ENCODE measurements at regions not wholly inside any gene's neighbourhood (a gene's known extent, or its start where the extent isn't known, plus 50 kb on each side); places are given as distances from the start of the nearest gene placed in this dataset.
A peak's percentile ranks its signal among the peaks of the same experiment; 100 is the strongest.

DNA sequence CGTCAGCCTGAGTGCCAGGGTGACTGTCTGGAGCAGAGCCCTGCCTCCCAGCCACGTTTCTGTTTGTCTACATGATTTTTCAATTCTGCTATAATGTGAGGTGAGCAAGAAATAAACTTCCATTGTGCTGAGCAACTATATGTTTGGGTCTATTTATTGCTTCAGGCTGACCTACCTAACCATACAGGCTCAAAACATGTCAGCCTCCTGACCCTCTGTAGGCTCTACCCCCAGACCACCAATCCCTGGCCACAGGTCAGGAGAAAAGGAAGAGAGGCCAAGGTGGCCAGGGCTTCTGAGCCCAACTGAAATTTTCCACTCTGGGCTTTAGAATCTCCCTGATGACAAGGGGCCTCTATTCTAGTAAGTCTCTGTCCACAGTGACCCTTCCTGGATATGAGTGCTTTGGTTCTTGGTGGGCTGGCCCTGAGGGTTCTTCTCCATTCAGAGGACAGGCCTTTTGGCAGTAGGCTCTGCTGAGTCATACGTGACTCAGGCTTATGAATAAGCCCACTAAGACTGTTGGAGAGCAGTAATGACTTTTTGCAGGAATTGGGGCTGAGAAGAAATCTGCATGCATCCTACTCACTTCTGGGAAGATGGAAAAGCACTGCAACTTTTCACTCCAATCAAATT lies 117.2 kb upstream of the TBCA start (continued):
- TF ChIP-seq ATF3 (IDR thresholded peaks at IDR 0.05) (peak; percentile 89), ATF3 (CRISPR knock-in tag; conservative IDR thresholded peaks at IDR 0.05) (0 out of 2 replicates have a peak, but pooled peaks have one; percentile 52), DPF2 (IDR thresholded peaks at IDR 0.05) (peak; percentile 87), ESRRA (IDR thresholded peaks at IDR 0.05; ENCODE audit: borderline replicate concordance, low read depth) (no peak), BCL6 (CRISPR knock-in tag; IDR thresholded peaks at IDR 0.05) (no peak), TSC22D4 (tag; IDR thresholded peaks at IDR 0.05) (no peak), ATF2 (CRISPR knock-in tag; IDR thresholded peaks at IDR 0.05) (no peak), MAFK (IDR thresholded peaks at IDR 0.05; ENCODE audit: low read length) (peak; percentile 91), GATA2 (CRISPR knock-in tag; IDR thresholded peaks at IDR 0.05) (no peak), STAT5B (CRISPR knock-in tag; IDR thresholded peaks at IDR 0.05) (no peak), POLR2A (conservative IDR thresholded peaks at IDR 0.05) (no peak), ARID1B (IDR thresholded peaks at IDR 0.05) (peak; percentile 65), PML (IDR thresholded peaks at IDR 0.05; ENCODE audit: low read length) (no peak), ELF4 (CRISPR knock-in tag; IDR thresholded peaks at IDR 0.05) (no peak), PURB (CRISPR knock-in tag; IDR thresholded peaks at IDR 0.05; ENCODE audit: low read depth) (no peak), C11orf30 (IDR thresholded peaks at IDR 0.05; ENCODE audit: low read depth) (peak; percentile 94), BACH1 (tag; IDR thresholded peaks at IDR 0.05) (peak; percentile 96), POLR2H (tag; IDR thresholded peaks at IDR 0.05; ENCODE audit: low read depth) (no peak), ETV6 (IDR thresholded peaks at IDR 0.05; ENCODE audit: borderline replicate concordance in 1 of 2, low read depth in 2 of 2, low read length in 1 of 2) (no peak), ETV6 (CRISPR knock-in tag; IDR thresholded peaks at IDR 0.05; ENCODE audit: borderline replicate concordance) (no peak), NR3C1 (CRISPR knock-in tag; IDR thresholded peaks at IDR 0.05) (no peak), ZNF41 (CRISPR knock-in tag; conservative IDR thresholded peaks at IDR 0.05) (no peak), TRIM24 (IDR thresholded peaks at IDR 0.05) (peak; percentile 30 to 40; a peak in 2 of 4 replicates), CBX8 (IDR thresholded peaks at IDR 0.05; ENCODE audit: borderline replicate concordance, extremely low read depth, low read depth, low read length, poor library complexity, severe bottlenecking) (no peak)
- TF ChIP-seq, protein P1, sequence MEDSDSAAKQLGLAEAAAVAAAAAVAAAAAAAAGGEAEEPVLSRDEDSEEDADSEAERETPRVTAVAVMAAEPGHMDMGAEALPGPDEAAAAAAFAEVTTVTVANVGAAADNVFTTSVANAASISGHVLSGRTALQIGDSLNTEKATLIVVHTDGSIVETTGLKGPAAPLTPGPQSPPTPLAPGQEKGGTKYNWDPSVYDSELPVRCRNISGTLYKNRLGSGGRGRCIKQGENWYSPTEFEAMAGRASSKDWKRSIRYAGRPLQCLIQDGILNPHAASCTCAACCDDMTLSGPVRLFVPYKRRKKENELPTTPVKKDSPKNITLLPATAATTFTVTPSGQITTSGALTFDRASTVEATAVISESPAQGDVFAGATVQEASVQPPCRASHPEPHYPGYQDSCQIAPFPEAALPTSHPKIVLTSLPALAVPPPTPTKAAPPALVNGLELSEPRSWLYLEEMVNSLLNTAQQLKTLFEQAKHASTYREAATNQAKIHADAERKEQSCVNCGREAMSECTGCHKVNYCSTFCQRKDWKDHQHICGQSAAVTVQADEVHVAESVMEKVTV (CRISPR knock-in tag; IDR thresholded peaks at IDR 0.05) = no peak
